Activated CD4-positive, alpha-beta T cell treated with anti-CD3 and anti-CD28 coated beads for 48 hours (primary cell): ENCODE measurements at regions not wholly inside any gene's neighbourhood (a gene's known extent, or its start where the extent isn't known, plus 50 kb on each side); places are given as distances from the start of the nearest gene placed in this dataset.
A peak's percentile ranks its signal among the peaks of the same experiment; 100 is the strongest.
"Not testable (repeated sequence)": the region's sequence is repeated elsewhere in the genome, so short reads cannot be mapped to it uniquely, and the experiment has no call there.

ENCODE experiments used
- DNase-seq: peaks from one replicate; pipeline ENCODE4 v3.0.0-alpha.2; 2020

GRCh38 chr3:30539206-30539605, 67.2 kb upstream of the TGFBR2 start:
- no peak for DNase-seq

- DNase-seq, result no peak
Observed at GRCh38 chr3:30539772-30540171, 66.6 kb upstream of the TGFBR2 start.

- not testable (repeated sequence) for DNase-seq
Observed at GRCh38 chr3:30541156-30541555, 65.2 kb upstream of the TGFBR2 start.

- DNase-seq, result no peak
Observed at GRCh38 chr3:30542897-30543296, 63.5 kb upstream of the TGFBR2 start.

DNA sequence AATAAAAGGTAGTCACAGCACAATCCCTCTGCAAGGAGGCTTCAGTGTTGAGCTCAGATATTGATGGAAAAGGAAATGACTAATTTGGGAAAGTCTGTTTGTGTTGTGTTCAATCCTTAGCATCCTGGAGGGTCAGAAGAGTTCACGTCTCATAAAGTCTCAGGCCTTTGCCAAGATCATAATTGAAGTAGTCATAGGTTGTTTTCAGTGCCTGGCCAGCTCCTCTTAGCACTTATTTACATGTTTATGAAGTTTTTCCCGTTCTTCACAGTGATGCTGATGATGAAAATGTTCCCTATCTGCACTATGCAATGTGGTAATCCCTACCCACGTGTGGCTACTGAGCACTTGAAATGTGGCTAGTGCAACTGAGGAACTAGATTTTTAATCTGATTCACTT, 61.6 kb upstream of the TGFBR2 start:
- peak; percentile 11 for DNase-seq

DNA sequence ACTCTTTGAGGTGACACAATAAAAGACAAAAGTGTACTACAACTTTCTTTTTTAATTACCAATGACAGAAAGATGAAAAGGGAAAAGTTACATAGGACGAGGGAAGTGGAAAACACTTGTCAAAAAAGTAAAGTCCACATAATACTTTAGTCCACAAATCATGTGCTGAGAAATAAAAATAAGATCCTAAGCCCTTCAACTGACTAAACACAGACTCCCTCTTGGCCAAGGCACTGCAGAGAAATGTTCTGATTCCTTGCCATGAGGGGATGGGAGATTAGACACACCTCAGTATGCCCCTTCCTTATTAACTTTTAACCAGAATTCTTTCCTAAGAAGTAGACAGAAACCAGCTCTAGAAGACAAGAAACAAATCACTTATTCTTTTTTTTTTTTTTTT, 59.5 kb upstream of the TGFBR2 start:
- DNase-seq, result no peak

GRCh38 chr3:30547716-30548115, 58.7 kb upstream of the TGFBR2 start:
- DNase-seq, result no peak

DNA sequence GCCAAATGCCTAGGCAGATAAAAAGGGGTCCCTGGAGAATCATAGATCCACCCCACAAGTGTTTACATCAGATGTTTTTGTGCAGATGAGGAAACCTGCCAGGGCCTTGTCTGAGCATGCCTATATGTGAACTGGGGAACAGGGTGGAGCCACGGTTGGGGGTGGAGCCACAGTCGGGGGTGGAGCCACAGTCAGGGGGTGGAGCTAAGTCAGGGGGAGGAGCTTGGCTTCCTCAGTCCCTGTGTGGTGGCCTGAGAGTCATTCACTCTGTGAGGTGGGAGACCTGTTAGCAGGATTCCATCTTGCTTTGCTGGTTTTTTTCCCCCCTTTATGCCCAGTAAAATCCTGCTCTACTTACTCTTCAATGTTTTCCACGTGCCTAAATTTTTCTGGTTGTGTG, 57.8 kb upstream of the TGFBR2 start:
- DNase-seq, result peak; percentile 46

DNA sequence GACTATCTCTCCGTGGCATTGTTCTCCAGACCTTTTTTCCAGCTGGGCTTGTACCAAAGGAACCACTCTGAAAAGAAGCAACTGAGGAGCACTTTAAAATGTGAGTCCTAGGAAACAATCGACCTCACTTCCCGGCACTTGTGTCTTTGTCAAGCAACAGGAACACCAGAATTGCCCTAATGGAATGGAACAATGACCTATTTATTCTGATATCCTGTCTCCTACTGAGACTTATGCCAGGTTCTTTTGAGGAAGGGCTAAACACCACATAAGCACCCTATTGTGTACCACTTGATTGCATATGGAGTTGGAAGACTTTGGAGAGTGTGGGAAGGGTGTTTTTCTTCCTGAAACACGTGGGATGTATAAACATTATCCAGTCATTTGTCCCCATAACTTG, 56.8 kb upstream of the TGFBR2 start:
- DNase-seq, result no peak

DNA sequence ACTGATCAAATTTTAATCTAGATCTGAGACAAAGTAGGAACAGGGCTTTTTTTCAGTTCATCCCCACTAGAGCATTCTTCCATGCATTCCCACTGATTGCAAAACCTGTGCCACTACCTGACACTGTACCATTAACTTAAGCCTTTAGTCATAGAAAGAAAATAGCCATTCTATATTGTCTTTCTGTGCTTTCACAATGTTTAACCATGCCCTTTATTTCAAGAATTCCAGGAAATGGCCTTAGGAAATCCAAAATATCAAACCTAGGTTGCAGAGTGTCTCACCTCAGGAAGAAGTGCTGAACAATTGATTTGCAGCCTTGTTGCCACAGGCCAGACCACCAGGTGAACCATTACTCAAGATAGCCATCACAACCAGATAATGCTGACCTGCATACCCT, 56.2 kb upstream of the TGFBR2 start:
- no peak for DNase-seq

DNA sequence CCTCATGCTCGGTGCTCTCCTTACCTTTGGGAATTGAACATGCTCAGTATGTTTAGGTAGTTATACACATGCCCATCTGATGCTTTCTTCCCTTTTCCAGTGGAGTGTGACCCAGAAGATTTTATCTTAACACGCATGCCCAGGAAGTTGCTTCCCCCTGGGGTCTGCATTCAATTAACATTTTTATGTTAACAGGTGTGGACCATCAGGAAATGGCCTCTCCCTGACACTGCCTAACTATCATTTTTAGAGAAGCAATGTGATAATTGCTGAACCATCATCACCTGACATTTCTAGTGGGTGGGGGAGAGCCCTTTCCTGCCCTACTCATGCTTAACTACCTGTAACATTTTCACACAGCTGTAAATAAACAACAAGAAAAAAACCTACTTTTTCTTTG, 55.1 kb upstream of the TGFBR2 start:
- no peak for DNase-seq

GRCh38 chr3:30551927-30552326, 54.5 kb upstream of the TGFBR2 start:
- DNase-seq, result no peak

DNA sequence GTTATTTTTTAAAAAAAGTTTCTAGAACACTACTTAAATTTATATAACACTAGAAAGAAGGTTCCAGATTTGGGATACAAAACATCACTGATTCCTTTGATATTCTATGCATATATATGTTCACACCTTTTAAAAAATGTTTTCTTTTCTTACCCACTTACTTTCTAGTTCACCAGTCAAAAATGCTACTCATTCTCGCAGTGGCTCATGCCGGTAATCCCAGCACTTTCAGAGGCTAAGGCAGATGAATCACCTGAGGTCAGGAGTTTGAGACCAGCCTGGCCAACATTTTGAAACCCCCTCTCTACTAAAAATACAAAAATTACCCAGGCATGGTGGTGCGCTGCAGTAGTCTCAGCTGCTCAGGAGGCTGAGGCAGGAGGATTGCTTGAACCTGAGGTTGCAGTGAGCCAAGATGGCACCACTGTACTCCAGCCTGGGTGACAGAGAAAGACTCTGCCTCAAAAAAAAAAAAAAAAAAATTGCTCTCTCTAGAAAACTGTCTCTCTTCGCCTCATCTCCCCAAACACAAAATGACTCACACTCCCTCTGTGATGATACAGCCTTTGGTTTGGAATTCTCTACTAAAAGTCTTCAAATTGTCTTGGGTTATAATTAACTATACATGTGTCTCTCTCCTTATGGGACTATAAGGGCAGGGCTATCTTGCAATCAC, 52.6 kb upstream of the TGFBR2 start:
- DNase-seq, result peak; percentile 38

- DNase-seq, result no peak
Observed at GRCh38 chr3:30554317-30554690, 52.1 kb upstream of the TGFBR2 start.

DNA sequence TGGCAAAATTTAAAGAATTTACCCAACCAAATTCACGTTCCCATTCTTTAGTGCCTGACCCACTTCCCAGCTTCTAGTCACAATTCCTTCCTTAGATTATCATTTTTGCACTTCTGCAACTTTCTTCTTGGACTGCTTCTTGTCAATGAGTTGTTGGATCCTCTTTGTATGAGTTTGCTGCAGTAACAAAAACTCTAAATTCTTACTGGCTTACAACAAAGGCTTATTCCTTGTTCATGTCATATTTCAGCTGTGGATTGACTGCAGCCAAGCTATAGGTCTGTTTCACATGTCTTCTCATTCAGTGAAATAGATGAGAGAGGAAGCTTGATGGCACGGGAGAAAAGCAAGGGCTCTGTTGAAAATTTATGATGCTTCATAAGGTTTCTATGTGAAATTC, 50.4 kb upstream of the TGFBR2 start:
- DNase-seq, result no peak
